Activated CD4-positive, alpha-beta memory T cell treated with anti-CD3 and anti-CD28 coated beads for 36 hours (primary cell): ENCODE measurements at regions not wholly inside any gene's neighbourhood (a gene's known extent, or its start where the extent isn't known, plus 50 kb on each side); places are given as distances from the start of the nearest gene placed in this dataset.
"Not testable (repeated sequence)": the region's sequence is repeated elsewhere in the genome, so short reads cannot be mapped to it uniquely, and the experiment has no call there.

ENCODE experiments used
- CTCF ChIA-PET: fragments of 350-600 bp; sonication (Branson Sonifier 250); formaldehyde crosslinking; loops from one replicate; lab custom pipeline; 2021; ENCODE audit warnings: antibody characterized with exemption, inconsistent platforms; lab: Charles Lee
- POLR2A ChIA-PET: fragments of 350-600 bp; sonication (Branson Sonifier 250); formaldehyde crosslinking; loops from one replicate; lab custom pipeline; 2021; ENCODE audit warnings: antibody characterized with exemption; lab: Charles Lee
- DNase-seq: peaks from one replicate; pipeline ENCODE4 v3.0.0-alpha.2; 2020
- H3K27ac Mint-ChIP-seq: one replicate; pipeline ENCODE4 v1.8.0; 2021; ENCODE audit warnings: mixed read lengths
- H3K27me3 Mint-ChIP-seq: one replicate; pipeline ENCODE4 v1.8.0; 2021; ENCODE audit warnings: mixed read lengths
- H3K36me3 Mint-ChIP-seq: one replicate; pipeline ENCODE4 v1.8.0; 2021; ENCODE audit warnings: mixed read lengths
- H3K4me1 Mint-ChIP-seq: one replicate; pipeline ENCODE4 v1.8.0; 2021; ENCODE audit warnings: low read depth, mixed read lengths
- H3K4me3 Mint-ChIP-seq: one replicate; pipeline ENCODE4 v1.8.0; 2021; ENCODE audit warnings: mild to moderate bottlenecking, mixed read lengths
- H3K9me3 Mint-ChIP-seq: one replicate; pipeline ENCODE4 v1.8.0; 2021; ENCODE audit warnings: mixed read lengths
- intact Hi-C: fragments of 100-400 bp; cut with micrococcal nuclease; formaldehyde crosslinking; loops from one replicate; pipeline ENCODE4 v1.15.1; 2023

DNA sequence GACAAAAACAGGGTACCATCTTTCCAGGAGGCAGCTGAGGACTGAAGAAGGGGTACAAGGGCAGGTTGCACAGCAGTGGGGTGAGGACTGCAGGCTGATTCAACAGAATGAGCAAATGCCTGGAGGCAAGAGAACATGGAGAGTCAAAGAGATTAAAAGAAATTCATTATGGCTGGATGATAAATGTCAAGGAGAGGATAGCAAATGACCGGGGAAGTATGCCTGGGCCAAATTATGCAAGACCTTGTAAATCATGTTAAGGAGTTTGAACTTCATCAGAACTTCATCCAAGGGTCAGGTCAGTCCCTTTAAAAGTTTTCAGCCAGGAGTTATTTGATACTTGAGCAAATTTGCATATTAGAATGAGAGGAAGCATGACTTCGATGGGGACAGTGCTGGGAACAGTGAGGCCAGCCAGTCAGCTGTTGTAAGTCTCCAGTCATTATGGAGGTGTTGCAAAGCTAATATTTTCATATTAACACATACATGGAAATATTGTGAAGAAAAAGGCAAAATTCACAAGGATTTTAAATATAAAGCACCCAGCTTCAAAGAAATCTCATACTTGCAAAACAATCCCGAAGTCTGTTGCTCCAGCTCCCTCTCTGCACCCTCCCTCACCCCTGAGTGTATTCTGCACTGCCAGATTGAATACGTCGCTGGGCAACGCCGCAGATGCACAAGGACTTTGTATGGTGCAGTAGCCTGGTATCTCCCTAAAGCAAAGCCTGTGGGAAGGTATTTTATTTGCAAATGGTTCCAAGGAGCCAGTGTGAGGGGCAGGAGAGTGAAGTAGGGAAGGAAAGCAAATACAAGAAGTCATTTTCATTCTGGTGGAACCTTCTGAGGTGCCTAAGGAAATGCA lies 509.8 kb upstream of the TLE4 start:
- Mint-ChIP-seq H3K4me1 (no peaks in the 10 kb centered on the region), H3K4me3 (no peak overlapping the region), H3K9me3 (peaks cover 2% of the 10 kb centered on the region), H3K27me3 (no peaks in the 10 kb centered on the region), H3K27ac (no peak overlapping the region), H3K36me3 (no peaks in the 10 kb centered on the region)
- DNase-seq = no peak
- intact Hi-C loops = no loop called here
- ChIA-PET CTCF (no interaction called here), POLR2A (no interaction called here)

DNA sequence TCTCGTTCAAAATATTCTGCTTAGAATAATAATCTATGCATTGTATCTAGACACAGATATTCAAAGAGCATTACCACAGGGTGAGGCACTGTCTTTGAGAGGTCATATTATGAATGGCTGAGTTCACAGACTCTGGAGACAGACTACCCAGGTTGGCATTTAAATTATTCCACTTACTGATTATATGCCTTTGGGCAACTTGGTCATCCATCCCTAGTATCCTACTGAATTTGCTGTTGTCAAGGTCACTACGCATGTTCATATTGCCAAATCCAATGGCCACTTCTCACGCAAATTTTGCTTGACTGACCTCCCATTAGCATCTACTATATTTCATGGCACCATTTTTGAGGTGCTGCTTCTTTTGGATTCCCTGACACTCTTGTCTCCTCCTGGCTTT lies 498.6 kb upstream of the TLE4 start:
- no peaks in the 10 kb centered on the region for H3K4me1 Mint-ChIP-seq
- no peak for DNase-seq
- no peaks in the 10 kb centered on the region for H3K36me3 Mint-ChIP-seq
- H3K9me3 Mint-ChIP-seq = peaks cover 1% of the 10 kb centered on the region
- H3K27me3 Mint-ChIP-seq = no peaks in the 10 kb centered on the region
- ChIA-PET CTCF (no interaction called here), POLR2A (no interaction called here)
- no peak overlapping the region for H3K4me3 Mint-ChIP-seq
- no peak overlapping the region for H3K27ac Mint-ChIP-seq
- intact Hi-C loops = no loop called here

DNA sequence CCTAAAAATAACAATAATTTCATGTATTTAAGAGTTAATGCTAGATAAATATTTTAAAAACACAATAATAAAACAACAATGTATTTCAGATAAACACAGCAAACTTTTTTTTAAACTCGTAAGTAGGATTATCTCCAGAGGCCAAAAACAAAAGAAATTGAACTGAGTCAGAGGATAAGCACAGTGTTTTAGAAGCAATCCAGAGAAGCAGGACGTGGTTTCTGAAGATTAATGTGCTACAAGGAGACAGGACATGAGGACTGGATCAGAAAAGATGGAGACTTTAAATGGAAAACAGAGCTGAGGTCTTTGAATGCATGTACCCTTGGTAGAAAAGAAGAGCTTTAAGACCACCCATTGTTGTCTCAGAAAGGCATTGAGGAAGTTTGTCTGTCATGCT lies 491.2 kb upstream of the TLE4 start:
- H3K36me3 Mint-ChIP-seq = no peaks in the 10 kb centered on the region
- no peaks in the 10 kb centered on the region for H3K4me1 Mint-ChIP-seq
- intact Hi-C loops = no loop called here
- H3K27ac Mint-ChIP-seq = no peak overlapping the region
- peaks cover 2% of the 10 kb centered on the region for H3K9me3 Mint-ChIP-seq
- POLR2A ChIA-PET = no interaction called here
- no peaks in the 10 kb centered on the region for H3K27me3 Mint-ChIP-seq
- H3K4me3 Mint-ChIP-seq = no peak overlapping the region
- DNase-seq = no peak
- CTCF ChIA-PET = no interaction called here

DNA sequence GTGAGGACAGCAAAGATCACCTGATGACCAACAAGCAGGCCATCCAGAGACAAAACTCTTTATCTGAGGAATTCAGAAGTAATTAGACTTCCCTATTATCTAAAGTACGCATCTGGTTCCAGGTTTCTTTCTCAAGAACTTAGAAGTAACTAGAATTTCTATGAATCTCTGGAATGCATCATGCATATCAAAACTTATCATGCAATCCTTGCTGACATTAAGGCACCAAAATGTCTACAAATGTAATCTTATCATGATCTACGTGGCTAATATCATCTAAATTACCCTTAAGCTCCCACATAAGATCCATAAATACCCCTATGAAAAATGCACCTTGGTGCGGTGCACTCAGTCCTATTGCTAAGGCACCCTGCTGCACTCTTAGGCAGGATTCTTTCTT lies 488.1 kb upstream of the TLE4 start:
- no peak for DNase-seq
- H3K9me3 Mint-ChIP-seq = peaks cover 5% of the 10 kb centered on the region
- ChIA-PET POLR2A (no interaction called here), CTCF (no interaction called here)
- H3K4me3 Mint-ChIP-seq = no peak overlapping the region
- H3K36me3 Mint-ChIP-seq = no peaks in the 10 kb centered on the region
- no peaks in the 10 kb centered on the region for H3K4me1 Mint-ChIP-seq
- no peaks in the 10 kb centered on the region for H3K27me3 Mint-ChIP-seq
- no peak overlapping the region for H3K27ac Mint-ChIP-seq
- intact Hi-C loops = no loop called here

DNA sequence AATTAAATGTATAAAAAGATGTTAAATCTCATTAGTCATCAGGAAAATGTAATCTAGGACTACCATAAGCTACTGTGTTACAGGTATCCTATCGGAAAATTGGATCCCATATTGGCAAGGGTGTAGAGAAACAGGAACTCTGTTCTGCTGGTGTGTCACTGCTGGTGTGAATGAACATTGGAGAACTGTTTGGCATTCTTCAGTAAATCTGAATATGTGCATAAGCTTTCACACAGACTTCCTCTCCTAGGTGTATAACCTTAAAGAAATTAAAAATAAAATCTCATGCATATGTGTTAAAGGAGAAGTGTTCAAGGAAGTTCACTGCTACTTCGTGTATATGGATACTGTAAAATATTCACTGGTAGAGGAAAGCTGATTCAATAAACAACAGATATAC lies 484.6 kb upstream of the TLE4 start:
- ChIA-PET POLR2A (no interaction called here), CTCF (no interaction called here)
- H3K27me3 Mint-ChIP-seq = no peaks in the 10 kb centered on the region
- no peak overlapping the region for H3K27ac Mint-ChIP-seq
- H3K4me1 Mint-ChIP-seq = no peaks in the 10 kb centered on the region
- no peak for DNase-seq
- intact Hi-C loops = no loop called here
- H3K36me3 Mint-ChIP-seq = no peaks in the 10 kb centered on the region
- H3K9me3 Mint-ChIP-seq = peaks cover 10% of the 10 kb centered on the region
- no peak overlapping the region for H3K4me3 Mint-ChIP-seq

DNA sequence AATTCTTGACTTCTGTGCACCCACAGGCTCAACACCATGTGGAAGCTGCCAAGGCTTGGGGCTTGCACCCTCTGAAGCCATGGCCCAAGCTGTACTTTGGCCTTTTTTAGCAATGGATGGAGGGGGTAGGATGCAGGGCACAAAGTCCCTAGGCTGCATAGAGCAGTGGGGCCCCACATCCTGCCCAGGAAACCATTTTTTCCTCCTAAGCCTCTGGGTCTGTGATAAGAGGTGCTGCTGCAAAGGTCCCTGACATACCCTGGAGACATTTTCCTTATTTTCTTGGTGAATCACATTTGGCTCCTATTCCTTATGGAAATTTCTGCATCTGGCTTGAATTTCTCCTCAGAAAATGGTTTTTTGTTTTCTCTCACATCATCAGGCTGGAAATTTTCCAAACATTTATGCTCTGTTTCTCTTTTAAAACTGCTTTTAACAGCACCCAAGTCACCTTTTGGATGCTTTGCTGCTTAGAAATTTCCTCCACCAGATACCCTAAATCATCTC lies 482.7 kb upstream of the TLE4 start:
- Mint-ChIP-seq H3K27me3 (no peaks in the 10 kb centered on the region), H3K4me3 (no peak overlapping the region), H3K36me3 (no peaks in the 10 kb centered on the region), H3K27ac (no peak overlapping the region), H3K4me1 (no peaks in the 10 kb centered on the region), H3K9me3 (peaks cover 10% of the 10 kb centered on the region)
- POLR2A ChIA-PET = no interaction called here
- CTCF ChIA-PET = no interaction called here
- intact Hi-C loops = no loop called here
- no peak for DNase-seq

DNA sequence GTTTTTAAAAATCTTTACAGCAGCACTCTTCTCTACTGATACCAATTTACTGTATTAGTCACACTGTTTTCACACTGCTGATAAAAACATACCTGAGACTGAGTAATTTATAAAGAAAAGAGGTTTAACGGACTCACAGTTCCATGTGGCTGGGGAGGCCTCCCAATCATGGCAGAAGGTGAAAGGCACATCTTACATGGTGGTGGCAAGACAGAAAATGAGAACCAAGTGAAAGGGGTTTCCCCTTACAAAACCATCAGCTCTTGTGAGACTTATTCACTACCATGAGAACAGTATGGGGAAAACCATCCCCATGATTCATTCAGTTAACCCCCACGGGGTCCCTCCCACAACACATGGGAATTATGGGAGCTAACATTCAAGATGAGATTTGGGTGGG lies 481.9 kb upstream of the TLE4 start:
- CTCF ChIA-PET, POLR2A ChIA-PET, H3K27me3 Mint-ChIP-seq, H3K4me1 Mint-ChIP-seq, DNase-seq, H3K4me3 Mint-ChIP-seq, H3K27ac Mint-ChIP-seq, intact Hi-C loops, H3K36me3 Mint-ChIP-seq: not testable (repeated sequence)
- H3K9me3 Mint-ChIP-seq = peaks cover 10% of the 10 kb centered on the region

DNA sequence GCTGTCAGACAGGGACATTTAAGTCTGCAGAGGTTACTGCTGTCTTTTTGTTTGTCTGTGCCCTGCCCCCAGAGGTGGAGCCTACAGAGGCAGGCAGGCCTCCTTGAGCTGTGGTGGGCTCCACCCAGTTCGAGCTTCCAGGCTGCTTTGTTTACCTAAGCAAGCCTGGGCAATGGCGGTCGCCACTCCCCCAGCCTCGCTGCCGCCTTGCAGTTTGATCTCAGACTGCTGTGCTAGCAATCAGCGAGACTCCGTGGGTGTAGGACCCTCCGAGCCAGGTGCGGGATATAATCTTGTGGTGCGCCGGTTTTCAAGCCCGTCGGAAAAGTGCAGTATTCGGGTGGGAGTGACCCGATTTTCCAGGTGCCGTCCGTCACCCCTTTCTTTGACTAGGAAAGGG lies 468.5 kb upstream of the TLE4 start:
- DNase-seq, H3K27me3 Mint-ChIP-seq, H3K27ac Mint-ChIP-seq, H3K9me3 Mint-ChIP-seq, H3K36me3 Mint-ChIP-seq, intact Hi-C loops, CTCF ChIA-PET, POLR2A ChIA-PET, H3K4me3 Mint-ChIP-seq, H3K4me1 Mint-ChIP-seq: not testable (repeated sequence)

DNA sequence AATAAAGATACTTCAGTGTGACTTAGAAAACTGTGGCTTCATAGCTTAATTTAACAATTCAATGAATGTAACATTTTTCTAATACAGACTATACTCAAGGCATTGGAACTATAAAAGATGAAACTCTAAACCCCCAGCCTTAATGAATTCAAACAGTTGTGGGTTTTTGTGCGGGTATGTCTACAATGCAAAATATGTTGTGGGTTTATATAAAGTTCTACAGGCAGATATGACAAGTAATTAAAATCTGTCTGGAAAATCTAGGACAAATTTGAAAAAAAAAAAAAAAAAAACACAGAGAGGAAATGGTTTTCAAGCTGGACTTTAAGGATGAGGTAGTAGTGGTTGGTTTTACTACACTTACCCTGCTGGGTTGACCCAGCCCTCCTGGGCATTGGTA lies 467.5 kb upstream of the TLE4 start:
- POLR2A ChIA-PET = no interaction called here
- no peak for DNase-seq
- Mint-ChIP-seq H3K36me3 (no peaks in the 10 kb centered on the region), H3K4me1 (no peaks in the 10 kb centered on the region), H3K27ac (no peak overlapping the region), H3K4me3 (no peak overlapping the region), H3K27me3 (no peaks in the 10 kb centered on the region), H3K9me3 (peaks cover 9% of the 10 kb centered on the region)
- CTCF ChIA-PET = no interaction called here
- intact Hi-C loops = no loop called here

DNA sequence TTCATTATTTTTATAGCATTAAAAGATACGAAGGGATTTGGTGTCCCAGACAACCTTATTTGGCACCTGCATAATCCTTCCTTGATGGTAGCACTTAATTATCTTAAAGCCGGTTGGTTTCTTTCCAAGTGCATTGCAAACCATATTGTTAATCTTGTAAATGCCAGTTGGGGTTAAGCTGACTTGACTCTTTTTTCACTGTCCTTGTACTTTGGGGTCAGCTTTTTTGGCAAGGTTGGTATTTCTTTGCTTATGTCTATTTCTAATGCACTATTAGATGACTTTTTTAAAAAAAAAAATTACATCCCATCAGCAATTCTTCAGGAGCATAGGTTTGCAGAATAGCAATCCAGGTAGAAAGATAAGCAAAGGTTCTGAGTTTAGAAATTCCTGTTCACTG lies 466.8 kb upstream of the TLE4 start:
- CTCF ChIA-PET = no interaction called here
- Mint-ChIP-seq H3K27ac (no peak overlapping the region), H3K4me3 (no peak overlapping the region), H3K36me3 (no peaks in the 10 kb centered on the region), H3K27me3 (no peaks in the 10 kb centered on the region), H3K9me3 (peaks cover 9% of the 10 kb centered on the region), H3K4me1 (no peaks in the 10 kb centered on the region)
- POLR2A ChIA-PET = no interaction called here
- intact Hi-C loops = no loop called here
- no peak for DNase-seq

DNA sequence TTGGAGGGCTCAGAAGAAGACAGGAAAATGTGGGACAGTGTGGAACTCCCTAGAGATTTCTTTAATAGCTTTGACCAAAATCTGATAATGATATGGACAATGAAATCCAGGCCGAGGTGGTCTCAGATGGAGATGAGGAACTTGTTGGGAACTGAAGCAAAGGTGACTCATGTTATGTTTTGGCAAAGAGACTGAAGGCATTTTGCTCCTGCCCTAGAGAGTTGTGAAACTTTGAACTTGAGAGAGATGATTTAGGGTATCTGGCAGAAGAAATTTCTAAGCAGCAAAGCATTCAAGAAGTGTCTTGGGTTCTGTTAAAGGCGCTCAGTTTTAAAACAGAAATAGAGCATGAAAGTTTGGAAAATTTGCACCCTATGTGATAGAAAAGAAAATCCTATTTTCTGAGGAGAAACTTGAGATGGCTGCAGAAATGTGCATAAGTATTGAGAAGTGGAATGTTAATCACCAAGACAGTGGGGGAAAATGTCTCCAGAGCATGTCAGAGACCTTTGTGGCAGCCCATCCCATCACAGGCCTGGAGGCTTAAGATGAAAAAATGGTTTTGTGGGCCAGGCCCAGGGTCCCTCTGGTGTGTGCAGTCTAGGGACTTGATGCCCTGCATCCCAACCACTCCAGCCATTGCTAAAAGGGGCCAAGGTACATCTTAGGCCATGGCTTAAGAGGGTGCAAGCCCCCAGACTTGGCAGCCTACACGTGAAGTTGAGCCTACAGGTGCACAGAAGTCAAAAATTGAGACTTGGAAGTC lies 463.7 kb upstream of the TLE4 start:
- no peaks in the 10 kb centered on the region for H3K4me1 Mint-ChIP-seq
- no peaks in the 10 kb centered on the region for H3K36me3 Mint-ChIP-seq
- no peak for DNase-seq
- ChIA-PET POLR2A (no interaction called here), CTCF (no interaction called here)
- no peak overlapping the region for H3K4me3 Mint-ChIP-seq
- H3K27ac Mint-ChIP-seq = no peak overlapping the region
- intact Hi-C loops = no loop called here
- no peaks in the 10 kb centered on the region for H3K27me3 Mint-ChIP-seq
- peaks cover 9% of the 10 kb centered on the region for H3K9me3 Mint-ChIP-seq

DNA sequence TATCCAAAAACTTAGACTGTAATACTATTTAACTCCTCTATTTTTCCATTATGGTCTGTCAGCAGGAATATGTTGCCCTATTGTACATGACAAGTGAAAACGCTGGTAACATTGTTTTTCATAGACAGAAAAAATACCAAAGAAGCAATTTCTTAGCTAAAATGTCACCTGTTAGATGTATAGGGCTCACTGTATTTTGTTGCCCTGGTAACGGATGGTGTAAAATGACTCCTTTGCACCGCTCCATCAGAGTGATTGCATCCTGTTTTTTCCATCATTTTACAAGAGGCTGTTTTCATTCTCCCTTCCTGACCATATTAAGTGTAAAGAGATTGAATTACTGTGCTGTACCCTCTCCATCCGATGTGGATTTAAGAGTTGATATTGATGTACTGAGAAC lies 460.1 kb upstream of the TLE4 start:
- CTCF ChIA-PET = no interaction called here
- POLR2A ChIA-PET = no interaction called here
- Mint-ChIP-seq H3K4me1 (no peaks in the 10 kb centered on the region), H3K27me3 (no peaks in the 10 kb centered on the region), H3K36me3 (no peaks in the 10 kb centered on the region), H3K4me3 (no peak overlapping the region), H3K9me3 (peaks cover 9% of the 10 kb centered on the region), H3K27ac (no peak overlapping the region)
- intact Hi-C loops = no loop called here
- no peak for DNase-seq

DNA sequence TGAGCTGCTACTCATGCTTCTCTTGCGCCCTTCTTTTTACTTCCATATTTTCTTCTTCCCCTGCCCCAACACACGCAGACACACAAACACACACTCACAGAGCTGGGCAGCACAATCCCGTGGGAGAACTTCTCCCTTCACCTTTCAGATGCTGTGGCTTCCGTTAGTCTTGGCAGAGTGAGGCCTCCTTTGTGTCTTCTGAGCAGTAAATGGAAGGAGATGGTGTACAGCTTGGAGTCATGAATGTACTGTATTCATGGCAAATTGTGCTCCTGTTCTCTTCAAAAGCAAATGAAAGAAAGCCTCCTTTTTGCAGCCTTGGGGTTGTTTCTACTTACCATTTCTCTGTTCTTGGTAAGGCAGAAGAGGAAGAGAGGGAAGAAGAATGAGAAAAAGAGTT lies 456.6 kb upstream of the TLE4 start:
- Mint-ChIP-seq H3K36me3 (no peaks in the 10 kb centered on the region), H3K4me3 (no peak overlapping the region), H3K4me1 (no peaks in the 10 kb centered on the region), H3K27me3 (no peaks in the 10 kb centered on the region), H3K27ac (no peak overlapping the region), H3K9me3 (no peaks in the 10 kb centered on the region)
- no peak for DNase-seq
- intact Hi-C loops = no loop called here
- ChIA-PET CTCF (no interaction called here), POLR2A (no interaction called here)
